ENCODE measurements at regions not wholly inside any gene's neighbourhood (a gene's known extent, or its start where the extent isn't known, plus 50 kb on each side); places are given as distances from the start of the nearest gene placed in this dataset.
"Not testable (repeated sequence)": the region's sequence is repeated elsewhere in the genome, so short reads cannot be mapped to it uniquely, and the experiment has no call there.

GRCh38 chr9:119712325-119712724 is 343.1 kb upstream of the BRINP1 start:
- no peak for FAIRE-seq

GRCh38 chr9:119709431-119709830 is 340.2 kb upstream of the BRINP1 start:
- no peak for FAIRE-seq

GRCh38 chr9:119707228-119707845 is 338.1 kb upstream of the BRINP1 start:
- FAIRE-seq = no peak

- no peak for FAIRE-seq
Observed at GRCh38 chr9:119701651-119702050, 332.4 kb upstream of the BRINP1 start.

- no peak for FAIRE-seq
Observed at GRCh38 chr9:119698535-119698934, 329.3 kb upstream of the BRINP1 start.

- no peak for FAIRE-seq
Observed at GRCh38 chr9:119697996-119698395, 328.8 kb upstream of the BRINP1 start.

GRCh38 chr9:119689879-119690278 is 320.6 kb upstream of the BRINP1 start:
- no peak for FAIRE-seq

- FAIRE-seq = no peak
Observed at GRCh38 chr9:119688547-119688946, 319.3 kb upstream of the BRINP1 start.

- no peak for FAIRE-seq
Observed at GRCh38 chr9:119677811-119678505, 308.7 kb upstream of the BRINP1 start.

GRCh38 chr9:119675951-119676350 is 306.7 kb upstream of the BRINP1 start:
- no peak for FAIRE-seq

- FAIRE-seq = not testable (repeated sequence)
Observed at GRCh38 chr9:119672763-119673162, 303.5 kb upstream of the BRINP1 start.

- FAIRE-seq = no peak
Observed at GRCh38 chr9:119667916-119668315, 298.7 kb upstream of the BRINP1 start.

- no peak for FAIRE-seq
Observed at GRCh38 chr9:119667163-119667562, 297.9 kb upstream of the BRINP1 start.

GRCh38 chr9:119662329-119662728 is 293.1 kb upstream of the BRINP1 start:
- FAIRE-seq = no peak

GRCh38 chr9:119652931-119653330 is 283.7 kb upstream of the BRINP1 start:
- FAIRE-seq = no peak

- FAIRE-seq = no peak
Observed at GRCh38 chr9:119649205-119649604, 280.0 kb upstream of the BRINP1 start.

- no peak for FAIRE-seq
Observed at GRCh38 chr9:119639287-119639955, 270.2 kb upstream of the BRINP1 start.

GRCh38 chr9:119634006-119634405 is 264.8 kb upstream of the BRINP1 start:
- no peak for FAIRE-seq

GRCh38 chr9:119611565-119611964 is 242.3 kb upstream of the BRINP1 start:
- FAIRE-seq = no peak

- no peak for FAIRE-seq
Observed at GRCh38 chr9:119609277-119609971, 240.2 kb upstream of the BRINP1 start.

- FAIRE-seq = no peak
Observed at GRCh38 chr9:119601632-119602031, 232.4 kb upstream of the BRINP1 start.

GRCh38 chr9:119597499-119597898 is 228.3 kb upstream of the BRINP1 start:
- FAIRE-seq = no peak

GRCh38 chr9:119596703-119597102 is 227.5 kb upstream of the BRINP1 start:
- FAIRE-seq = no peak

All from A204.1 (cell line).